ENCODE measurements at regions not wholly inside any gene's neighbourhood (a gene's known extent, or its start where the extent isn't known, plus 50 kb on each side); places are given as distances from the start of the nearest gene placed in this dataset.

- no peak for ATAC-seq
- POLR2A ChIA-PET: no interaction called here
- TF ChIP-seq CEBPB (IDR thresholded peaks at IDR 0.05): no peak
- no peak for TF ChIP-seq PHF8 (IDR thresholded peaks at IDR 0.05; ENCODE audit: borderline replicate concordance, low read depth)
- TF ChIP-seq KDM1A (IDR thresholded peaks at IDR 0.05; ENCODE audit: low read depth): no peak
- TF ChIP-seq REST (IDR thresholded peaks at IDR 0.05): no peak
- TF ChIP-seq POLR2AphosphoS2 (conservative IDR thresholded peaks at IDR 0.05; ENCODE audit: low read length): no peak
- TF ChIP-seq ZSCAN20 (CRISPR knock-in tag; IDR thresholded peaks at IDR 0.05): no peak
- no peak for TF ChIP-seq HEYL (CRISPR knock-in tag; IDR thresholded peaks at IDR 0.05)
- no peak for TF ChIP-seq TFCP2L1 (CRISPR knock-in tag; IDR thresholded peaks at IDR 0.05)
- TF ChIP-seq KDM5A (IDR thresholded peaks at IDR 0.05): no peak
- no peak for TF ChIP-seq HES2 (IDR thresholded peaks at IDR 0.05)
- TF ChIP-seq NPAS2 (CRISPR knock-in tag; IDR thresholded peaks at IDR 0.05; ENCODE audit: borderline replicate concordance): no peak
- no peak for TF ChIP-seq FOXS1 (CRISPR knock-in tag; IDR thresholded peaks at IDR 0.05)
- no peak for TF ChIP-seq FOSL2 (IDR thresholded peaks at IDR 0.05)
- TF ChIP-seq FOSL2 (CRISPR knock-in tag; IDR thresholded peaks at IDR 0.05): no peak
- TF ChIP-seq BHLHE40 (IDR thresholded peaks at IDR 0.05; ENCODE audit: low read depth, low read length): no peak
- no peak for TF ChIP-seq MAZ (IDR thresholded peaks at IDR 0.05; ENCODE audit: borderline replicate concordance, low read depth, low read length)
- Histone ChIP-seq H3K4me2 (no peak overlapping the region), H3K4me3 (no peak overlapping the region), H3K27ac (no peak overlapping the region), H3K4me1 (peaks cover 23% of the 10 kb centered on the region), H3K9me3 (no peaks in the 10 kb centered on the region)
- WGBS (ENCODE audit: missing lambda C conversion rate): 81% methylated on average over 2 of the region's 2 CpGs
- DNase-seq (ENCODE audit: low read depth in 1 of 2, low spot score in 1 of 2): no peak
- CTCF ChIA-PET: interaction anchor here (1.6 kb wide), 1 partner anchor 121 kb away, joined by 7 read pairs; no protein-coding TSS in a partner anchor
- no peak for FAIRE-seq
Observed at GRCh38 chr2:38436227-38436664, 59.2 kb upstream of the ATL2 start.

- TF ChIP-seq BCL3 (IDR thresholded peaks at IDR 0.05): no peak
- TF ChIP-seq HMGXB4 (CRISPR knock-in tag; IDR thresholded peaks at IDR 0.05; ENCODE audit: borderline replicate concordance): no peak
- no peak for TF ChIP-seq EHMT2 (IDR thresholded peaks at IDR 0.05; ENCODE audit: low read depth)
- TF ChIP-seq MAZ (IDR thresholded peaks at IDR 0.05; ENCODE audit: borderline replicate concordance, low read depth, low read length): no peak
- no peak for TF ChIP-seq KDM1A (IDR thresholded peaks at IDR 0.05; ENCODE audit: low read depth)
- no peak overlapping the region for H3K27ac ChIP-seq
- ATAC-seq (no peak), DNase-seq (ENCODE audit: low read depth in 1 of 2, low spot score in 1 of 2) (no peak), FAIRE-seq (no peak)
- 72% methylated on average over 2 of the region's 2 CpGs for WGBS (ENCODE audit: missing lambda C conversion rate)
- H3K4me1 ChIP-seq: peaks cover 23% of the 10 kb centered on the region
- no peak overlapping the region for H3K4me3 ChIP-seq
- CTCF ChIA-PET: interaction anchor here (1.1 to 1.6 kb wide), 2 partner anchors 12 to 120 kb away, joined by 3 to 7 read pairs; no protein-coding TSS in a partner anchor
- POLR2A ChIA-PET: no interaction called here
- no peak overlapping the region for H3K4me2 ChIP-seq
- no peaks in the 10 kb centered on the region for H3K9me3 ChIP-seq
Observed at GRCh38 chr2:38435775-38436174, 58.7 kb upstream of the ATL2 start.

Data from A549 (cell line).